ENCODE measurements at regions not wholly inside any gene's neighbourhood (a gene's known extent, or its start where the extent isn't known, plus 50 kb on each side); places are given as distances from the start of the nearest gene placed in this dataset.
"Not testable (repeated sequence)": the region's sequence is repeated elsewhere in the genome, so short reads cannot be mapped to it uniquely, and the experiment has no call there.

- H3K4me1 ChIP-seq (ENCODE audit: control insufficient read depth in 3 of 3, insufficient read depth in 3 of 3, low read length in 3 of 3); H3K27ac ChIP-seq (ENCODE audit: low read depth, low read length); H3K27me3 ChIP-seq (ENCODE audit: control insufficient read depth in 3 of 3, insufficient read depth in 3 of 3, low read length in 3 of 3); H3K9ac ChIP-seq (ENCODE audit: low read depth in 1 of 3, low read length in 3 of 3); H3K9me3 ChIP-seq (ENCODE audit: control insufficient read depth in 3 of 3, low read length in 3 of 3); H3K4me3 ChIP-seq (ENCODE audit: low read length in 3 of 3); H3K36me3 ChIP-seq (ENCODE audit: control insufficient read depth in 3 of 3, insufficient read depth in 3 of 3, low read length in 3 of 3): not testable (repeated sequence)
Observed at GRCh38 chr21:28034916-28035315, 957.8 kb downstream of the LTN1 start.

GRCh38 chr21:28034334-28034733, 958.3 kb downstream of the LTN1 start:
- not testable (repeated sequence) for H3K9me3 ChIP-seq (ENCODE audit: control insufficient read depth in 3 of 3, low read length in 3 of 3); H3K9ac ChIP-seq (ENCODE audit: low read depth in 1 of 3, low read length in 3 of 3); H3K27me3 ChIP-seq (ENCODE audit: control insufficient read depth in 3 of 3, insufficient read depth in 3 of 3, low read length in 3 of 3); H3K4me3 ChIP-seq (ENCODE audit: low read length in 3 of 3); H3K36me3 ChIP-seq (ENCODE audit: control insufficient read depth in 3 of 3, insufficient read depth in 3 of 3, low read length in 3 of 3); H3K4me1 ChIP-seq (ENCODE audit: control insufficient read depth in 3 of 3, insufficient read depth in 3 of 3, low read length in 3 of 3); H3K27ac ChIP-seq (ENCODE audit: low read depth, low read length)

DNA sequence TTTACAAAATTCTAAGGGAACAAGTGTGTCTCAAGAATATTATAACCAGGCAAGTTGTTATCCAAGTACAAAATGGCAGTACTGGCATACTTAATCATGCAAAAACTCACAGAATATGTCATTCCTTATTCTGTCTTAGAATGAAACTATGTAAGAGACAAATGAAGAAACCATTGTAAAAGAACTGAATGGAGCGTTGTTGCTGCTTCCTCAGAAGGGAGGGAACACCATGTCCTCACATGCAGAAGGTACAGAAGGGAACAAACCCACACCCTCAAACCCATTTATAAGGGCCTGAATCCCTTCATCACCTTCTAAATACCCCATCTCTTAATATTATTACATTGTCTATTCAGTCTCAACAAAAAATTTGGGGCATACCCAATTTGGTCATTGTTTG, 960.0 kb downstream of the LTN1 start:
- H3K9ac ChIP-seq (ENCODE audit: low read depth in 1 of 3, low read length in 3 of 3); H3K27ac ChIP-seq (ENCODE audit: low read depth, low read length); H3K4me1 ChIP-seq (ENCODE audit: control insufficient read depth in 3 of 3, insufficient read depth in 3 of 3, low read length in 3 of 3); H3K27me3 ChIP-seq (ENCODE audit: control insufficient read depth in 3 of 3, insufficient read depth in 3 of 3, low read length in 3 of 3); H3K9me3 ChIP-seq (ENCODE audit: control insufficient read depth in 3 of 3, low read length in 3 of 3); H3K4me3 ChIP-seq (ENCODE audit: low read length in 3 of 3); H3K36me3 ChIP-seq (ENCODE audit: control insufficient read depth in 3 of 3, insufficient read depth in 3 of 3, low read length in 3 of 3): not testable (repeated sequence)

GRCh38 chr21:28031066-28031465, 961.6 kb downstream of the LTN1 start:
- H3K4me1 ChIP-seq (ENCODE audit: control insufficient read depth in 3 of 3, insufficient read depth in 3 of 3, low read length in 3 of 3); H3K9ac ChIP-seq (ENCODE audit: low read depth in 1 of 3, low read length in 3 of 3); H3K36me3 ChIP-seq (ENCODE audit: control insufficient read depth in 3 of 3, insufficient read depth in 3 of 3, low read length in 3 of 3); H3K4me3 ChIP-seq (ENCODE audit: low read length in 3 of 3); H3K27ac ChIP-seq (ENCODE audit: low read depth, low read length); H3K27me3 ChIP-seq (ENCODE audit: control insufficient read depth in 3 of 3, insufficient read depth in 3 of 3, low read length in 3 of 3); H3K9me3 ChIP-seq (ENCODE audit: control insufficient read depth in 3 of 3, low read length in 3 of 3): not testable (repeated sequence)

GRCh38 chr21:28025111-28025510, 967.6 kb downstream of the LTN1 start:
- Histone ChIP-seq H3K27me3 (ENCODE audit: control insufficient read depth in 3 of 3, insufficient read depth in 3 of 3, low read length in 3 of 3) (no peaks in the 10 kb centered on the region), H3K9me3 (ENCODE audit: control insufficient read depth in 3 of 3, low read length in 3 of 3) (no peaks in the 10 kb centered on the region), H3K4me3 (ENCODE audit: low read length in 3 of 3) (no peak overlapping the region), H3K4me1 (ENCODE audit: control insufficient read depth in 3 of 3, insufficient read depth in 3 of 3, low read length in 3 of 3) (no peaks in the 10 kb centered on the region), H3K36me3 (ENCODE audit: control insufficient read depth in 3 of 3, insufficient read depth in 3 of 3, low read length in 3 of 3) (no peaks in the 10 kb centered on the region), H3K27ac (ENCODE audit: low read depth, low read length) (no peak overlapping the region), H3K9ac (ENCODE audit: low read depth in 1 of 3, low read length in 3 of 3) (no peak overlapping the region)

DNA sequence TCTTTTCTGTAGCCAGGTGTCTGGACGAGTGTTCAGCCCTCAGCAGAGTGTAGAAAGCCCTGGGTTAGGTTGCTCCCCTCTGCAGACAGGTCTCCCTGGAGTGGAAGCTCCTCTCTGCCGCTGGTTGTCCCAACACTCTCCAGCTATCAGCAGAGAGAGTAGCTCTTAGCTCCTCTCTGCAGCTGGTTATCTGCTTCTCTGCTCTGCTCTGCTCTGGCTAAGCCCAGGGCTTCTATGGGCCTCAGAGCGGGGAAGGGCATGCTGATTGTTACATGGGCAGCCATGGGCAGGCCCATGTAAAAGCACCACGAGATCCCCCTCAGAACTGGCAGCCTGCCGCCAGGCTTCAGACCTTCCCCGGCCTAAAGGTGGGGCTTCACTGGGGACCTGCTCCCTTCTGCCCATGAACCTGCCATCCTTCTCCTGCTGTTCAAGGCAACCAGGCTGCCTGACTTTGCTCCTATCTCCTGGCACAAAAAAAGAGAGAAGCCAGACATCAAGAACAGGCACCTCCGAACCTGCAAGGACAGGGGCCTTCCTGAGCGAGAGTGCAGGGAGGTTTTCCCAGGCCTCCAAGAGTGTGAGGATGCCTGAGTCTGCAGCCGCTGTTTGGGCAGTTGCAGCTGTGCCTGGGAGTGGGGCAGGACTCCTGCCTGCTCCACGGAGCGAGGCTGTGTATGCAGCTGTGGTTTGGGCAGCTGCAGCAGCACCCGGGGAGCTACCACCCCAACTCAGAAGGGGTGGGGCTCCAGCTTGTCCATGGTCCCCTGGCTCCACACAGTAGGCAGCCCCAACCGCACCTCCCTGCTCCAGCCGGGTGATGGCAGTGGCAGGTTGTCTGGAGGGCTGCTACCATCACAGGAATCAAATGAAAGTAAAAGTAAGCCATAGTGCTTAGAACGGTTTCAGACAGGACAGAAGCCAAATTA, 973.7 kb downstream of the LTN1 start:
- Histone ChIP-seq H3K27ac (ENCODE audit: low read depth, low read length) (no peak overlapping the region), H3K4me3 (ENCODE audit: low read length in 3 of 3) (peak overlapping the region in 2 of 3 donors; percentile 27 to 30), H3K36me3 (ENCODE audit: control insufficient read depth in 3 of 3, insufficient read depth in 3 of 3, low read length in 3 of 3) (no peaks in the 10 kb centered on the region), H3K9ac (ENCODE audit: low read depth in 1 of 3, low read length in 3 of 3) (no peak overlapping the region), H3K27me3 (ENCODE audit: control insufficient read depth in 3 of 3, insufficient read depth in 3 of 3, low read length in 3 of 3) (no peaks in the 10 kb centered on the region), H3K4me1 (ENCODE audit: control insufficient read depth in 3 of 3, insufficient read depth in 3 of 3, low read length in 3 of 3) (no peaks in the 10 kb centered on the region), H3K9me3 (ENCODE audit: control insufficient read depth in 3 of 3, low read length in 3 of 3) (no peaks in the 10 kb centered on the region)

DNA sequence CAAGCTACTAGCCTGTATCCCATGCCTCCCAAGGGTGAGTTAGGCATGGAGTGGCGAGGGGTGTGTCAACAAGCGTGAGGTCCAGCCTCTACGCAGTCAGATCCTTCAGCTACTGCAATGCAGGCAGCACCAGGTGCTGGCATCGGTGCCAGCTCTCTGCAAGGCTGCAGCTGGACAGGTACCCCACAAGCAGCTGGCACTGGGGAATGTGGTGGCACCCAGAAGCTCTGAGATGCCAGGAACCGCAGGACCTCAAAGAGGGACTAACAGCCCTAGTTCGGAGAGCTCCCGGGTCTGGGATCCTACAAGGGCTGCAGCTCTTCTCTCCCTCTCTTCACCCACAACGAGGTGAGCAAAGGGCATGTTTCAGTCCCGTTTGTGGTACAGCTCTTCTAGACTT, 974.5 kb downstream of the LTN1 start:
- no peak overlapping the region for H3K9ac ChIP-seq (ENCODE audit: low read depth in 1 of 3, low read length in 3 of 3)
- H3K36me3 ChIP-seq (ENCODE audit: control insufficient read depth in 3 of 3, insufficient read depth in 3 of 3, low read length in 3 of 3) = no peaks in the 10 kb centered on the region
- H3K27ac ChIP-seq (ENCODE audit: low read depth, low read length) = no peak overlapping the region
- no peaks in the 10 kb centered on the region for H3K27me3 ChIP-seq (ENCODE audit: control insufficient read depth in 3 of 3, insufficient read depth in 3 of 3, low read length in 3 of 3)
- H3K4me3 ChIP-seq (ENCODE audit: low read length in 3 of 3) = no peak overlapping the region
- H3K9me3 ChIP-seq (ENCODE audit: control insufficient read depth in 3 of 3, low read length in 3 of 3) = no peaks in the 10 kb centered on the region
- H3K4me1 ChIP-seq (ENCODE audit: control insufficient read depth in 3 of 3, insufficient read depth in 3 of 3, low read length in 3 of 3) = no peaks in the 10 kb centered on the region

DNA sequence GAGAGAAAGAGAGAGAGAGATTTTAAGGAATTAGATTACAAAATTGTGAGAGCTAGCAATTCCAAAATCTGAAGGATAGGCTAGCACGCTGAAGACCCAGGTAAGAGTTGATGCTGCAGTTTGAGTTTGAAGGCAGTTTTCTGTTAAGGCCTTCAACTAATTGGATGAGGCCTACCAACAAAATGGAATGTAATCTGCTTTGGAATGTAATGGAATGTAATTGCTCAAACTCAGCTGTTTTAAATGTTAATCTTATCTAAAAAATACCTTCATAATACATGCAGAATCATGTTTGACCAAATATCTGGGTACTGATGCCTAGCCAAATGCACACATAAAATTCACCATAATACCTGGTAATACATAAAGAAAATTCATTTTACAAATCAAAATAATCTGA, 976.1 kb downstream of the LTN1 start:
- no peaks in the 10 kb centered on the region for H3K27me3 ChIP-seq (ENCODE audit: control insufficient read depth in 3 of 3, insufficient read depth in 3 of 3, low read length in 3 of 3)
- H3K4me1 ChIP-seq (ENCODE audit: control insufficient read depth in 3 of 3, insufficient read depth in 3 of 3, low read length in 3 of 3) = no peaks in the 10 kb centered on the region
- no peak overlapping the region for H3K27ac ChIP-seq (ENCODE audit: low read depth, low read length)
- no peaks in the 10 kb centered on the region for H3K9me3 ChIP-seq (ENCODE audit: control insufficient read depth in 3 of 3, low read length in 3 of 3)
- no peak overlapping the region for H3K4me3 ChIP-seq (ENCODE audit: low read length in 3 of 3)
- no peak overlapping the region for H3K9ac ChIP-seq (ENCODE audit: low read depth in 1 of 3, low read length in 3 of 3)
- no peaks in the 10 kb centered on the region for H3K36me3 ChIP-seq (ENCODE audit: control insufficient read depth in 3 of 3, insufficient read depth in 3 of 3, low read length in 3 of 3)

- H3K4me1 ChIP-seq (ENCODE audit: control insufficient read depth in 3 of 3, insufficient read depth in 3 of 3, low read length in 3 of 3); H3K36me3 ChIP-seq (ENCODE audit: control insufficient read depth in 3 of 3, insufficient read depth in 3 of 3, low read length in 3 of 3); H3K4me3 ChIP-seq (ENCODE audit: low read length in 3 of 3); H3K27ac ChIP-seq (ENCODE audit: low read depth, low read length); H3K9ac ChIP-seq (ENCODE audit: low read depth in 1 of 3, low read length in 3 of 3); H3K9me3 ChIP-seq (ENCODE audit: control insufficient read depth in 3 of 3, low read length in 3 of 3); H3K27me3 ChIP-seq (ENCODE audit: control insufficient read depth in 3 of 3, insufficient read depth in 3 of 3, low read length in 3 of 3): not testable (repeated sequence)
Observed at GRCh38 chr21:28013123-28013522, 979.6 kb downstream of the LTN1 start.

GRCh38 chr21:28011970-28012369, 980.7 kb downstream of the LTN1 start:
- H3K4me3 ChIP-seq (ENCODE audit: low read length in 3 of 3) = not testable (repeated sequence)

More at GRCh38 chr21:28011970-28012369, 980.7 kb downstream of the LTN1 start:
- H3K9me3 ChIP-seq (ENCODE audit: control insufficient read depth in 3 of 3, low read length in 3 of 3); H3K36me3 ChIP-seq (ENCODE audit: control insufficient read depth in 3 of 3, insufficient read depth in 3 of 3, low read length in 3 of 3); H3K9ac ChIP-seq (ENCODE audit: low read depth in 1 of 3, low read length in 3 of 3); H3K27ac ChIP-seq (ENCODE audit: low read depth, low read length); H3K27me3 ChIP-seq (ENCODE audit: control insufficient read depth in 3 of 3, insufficient read depth in 3 of 3, low read length in 3 of 3); H3K4me1 ChIP-seq (ENCODE audit: control insufficient read depth in 3 of 3, insufficient read depth in 3 of 3, low read length in 3 of 3): not testable (repeated sequence)

Measured in skeletal muscle tissue (tissue), 3 donors.